ENCODE measurements at regions not wholly inside any gene's neighbourhood (a gene's known extent, or its start where the extent isn't known, plus 50 kb on each side); places are given as distances from the start of the nearest gene placed in this dataset.

- no peak for DNase-seq (ENCODE audit: low read depth in 3 of 3, low spot score in 1 of 3)
These were observed 273.6 kb downstream of the HRH4 start for GRCh38 chr18:24734058-24734457.

- no peak for DNase-seq (ENCODE audit: low read depth in 3 of 3, low spot score in 1 of 3)
These were observed 275.3 kb downstream of the HRH4 start for GRCh38 chr18:24735624-24736231.

GRCh38 chr18:24736662-24737330, 276.4 kb downstream of the HRH4 start:
- no peak for DNase-seq (ENCODE audit: low read depth in 3 of 3, low spot score in 1 of 3)

GRCh38 chr18:24740829-24741228, 280.4 kb downstream of the HRH4 start:
- DNase-seq (ENCODE audit: low read depth in 3 of 3, low spot score in 1 of 3) = no peak

GRCh38 chr18:24741321-24741720, 280.9 kb downstream of the HRH4 start:
- DNase-seq (ENCODE audit: low read depth in 3 of 3, low spot score in 1 of 3) = no peak

- no peak for DNase-seq (ENCODE audit: low read depth in 3 of 3, low spot score in 1 of 3)
These were observed 281.7 kb downstream of the HRH4 start for GRCh38 chr18:24741965-24742724.

- DNase-seq (ENCODE audit: low read depth in 3 of 3, low spot score in 1 of 3) = no peak
These were observed 294.3 kb downstream of the HRH4 start for GRCh38 chr18:24754583-24755253.

- DNase-seq (ENCODE audit: low read depth in 3 of 3, low spot score in 1 of 3) = no peak
These were observed 295.9 kb downstream of the HRH4 start for GRCh38 chr18:24756385-24756784.

GRCh38 chr18:24757134-24757533, 296.7 kb downstream of the HRH4 start:
- no peak for DNase-seq (ENCODE audit: low read depth in 3 of 3, low spot score in 1 of 3)

GRCh38 chr18:24761765-24762164, 301.3 kb downstream of the HRH4 start:
- DNase-seq (ENCODE audit: low read depth in 3 of 3, low spot score in 1 of 3) = no peak

GRCh38 chr18:24762511-24762910, 302.1 kb downstream of the HRH4 start:
- DNase-seq (ENCODE audit: low read depth in 3 of 3, low spot score in 1 of 3) = no peak

- DNase-seq (ENCODE audit: low read depth in 3 of 3, low spot score in 1 of 3) = no peak
These were observed 303.5 kb downstream of the HRH4 start for GRCh38 chr18:24763765-24764513.

GRCh38 chr18:24764766-24765165, 304.3 kb downstream of the HRH4 start:
- DNase-seq (ENCODE audit: low read depth in 3 of 3, low spot score in 1 of 3) = no peak

- no peak for DNase-seq (ENCODE audit: low read depth in 3 of 3, low spot score in 1 of 3)
These were observed 305.9 kb downstream of the HRH4 start for GRCh38 chr18:24766376-24766775.

GRCh38 chr18:24770311-24771024, 310.0 kb downstream of the HRH4 start:
- no peak for DNase-seq (ENCODE audit: low read depth in 3 of 3, low spot score in 1 of 3)

- no peak for DNase-seq (ENCODE audit: low read depth in 3 of 3, low spot score in 1 of 3)
These were observed 310.9 kb downstream of the HRH4 start for GRCh38 chr18:24771300-24771699.

GRCh38 chr18:24773101-24773500, 312.7 kb downstream of the HRH4 start:
- no peak for DNase-seq (ENCODE audit: low read depth in 3 of 3, low spot score in 1 of 3)

- DNase-seq (ENCODE audit: low read depth in 3 of 3, low spot score in 1 of 3) = no peak
These were observed 315.6 kb downstream of the HRH4 start for GRCh38 chr18:24776019-24776418.

GRCh38 chr18:24778810-24779418, 318.5 kb downstream of the HRH4 start:
- DNase-seq (ENCODE audit: low read depth in 3 of 3, low spot score in 1 of 3) = no peak

GRCh38 chr18:24782566-24782965, 322.1 kb downstream of the HRH4 start:
- no peak for DNase-seq (ENCODE audit: low read depth in 3 of 3, low spot score in 1 of 3)
